HTR-8/SVneo (cell line): ENCODE measurements at regions not wholly inside any gene's neighbourhood (a gene's known extent, or its start where the extent isn't known, plus 50 kb on each side); places are given as distances from the start of the nearest gene placed in this dataset.
A peak's percentile ranks its signal among the peaks of the same experiment; 100 is the strongest.
"Not testable (repeated sequence)": the region's sequence is repeated elsewhere in the genome, so short reads cannot be mapped to it uniquely, and the experiment has no call there.

Source experiments
- DNase-seq: peaks from one replicate; pipeline ENCODE4 v3.0.0; 2011; ENCODE audit warnings: low spot score, mixed read lengths; ENCODE audit not compliant: insufficient read length
- FAIRE-seq: peaks from 2 replicates; lab custom pipeline; 2011; peaks lifted over from hg19 to GRCh38; lab: Jason Lieb, UNC

GRCh38 chr2:48039209-48039990 is 133.1 kb upstream of the FBXO11 start:
- no peak for FAIRE-seq
- DNase-seq: no peak

GRCh38 chr2:48043131-48043700 is 136.9 kb upstream of the FBXO11 start:
- DNase-seq (no peak), FAIRE-seq (no peak)

- DNase-seq (no peak), FAIRE-seq (peak; percentile 55)
Observed at GRCh38 chr2:48043746-48044145, 137.4 kb upstream of the FBXO11 start.

GRCh38 chr2:48045613-48046012 is 139.3 kb upstream of the FBXO11 start:
- DNase-seq (no peak), FAIRE-seq (no peak)

GRCh38 chr2:48048476-48049171 is 142.3 kb upstream of the FBXO11 start:
- DNase-seq: no peak
- no peak for FAIRE-seq

GRCh38 chr2:48049371-48049770 is 143.1 kb upstream of the FBXO11 start:
- DNase-seq (no peak), FAIRE-seq (no peak)

GRCh38 chr2:48050711-48051110 is 144.4 kb upstream of the FBXO11 start:
- FAIRE-seq: no peak

GRCh38 chr2:48059975-48060374 is 153.7 kb upstream of the FBXO11 start:
- no peak for FAIRE-seq

More at GRCh38 chr2:48050711-48051110, 144.4 kb upstream of the FBXO11 start:
- DNase-seq: no peak

GRCh38 chr2:48061656-48062055 is 155.4 kb upstream of the FBXO11 start:
- DNase-seq, FAIRE-seq: not testable (repeated sequence)

More at GRCh38 chr2:48059975-48060374, 153.7 kb upstream of the FBXO11 start:
- DNase-seq: no peak

- FAIRE-seq (no peak), DNase-seq (no peak)
Observed at GRCh38 chr2:48065096-48065495, 158.8 kb upstream of the FBXO11 start.

- DNase-seq (no peak), FAIRE-seq (no peak)
Observed at GRCh38 chr2:48066000-48066399, 159.7 kb upstream of the FBXO11 start.

- DNase-seq: no peak
- no peak for FAIRE-seq
Observed at GRCh38 chr2:48069769-48070168, 163.5 kb upstream of the FBXO11 start.

- no peak for FAIRE-seq
Observed at GRCh38 chr2:48070415-48070814, 164.1 kb upstream of the FBXO11 start.

GRCh38 chr2:48072583-48072982 is 166.3 kb upstream of the FBXO11 start:
- FAIRE-seq (no peak), DNase-seq (no peak)

More at GRCh38 chr2:48070415-48070814, 164.1 kb upstream of the FBXO11 start:
- no peak for DNase-seq

- DNase-seq (no peak), FAIRE-seq (no peak)
Observed at GRCh38 chr2:48075631-48076030, 169.3 kb upstream of the FBXO11 start.

GRCh38 chr2:48080534-48081316 is 174.4 kb upstream of the FBXO11 start:
- DNase-seq (no peak), FAIRE-seq (no peak)

- FAIRE-seq (no peak), DNase-seq (no peak)
Observed at GRCh38 chr2:48081317-48081628, 175.0 kb upstream of the FBXO11 start.

GRCh38 chr2:48085888-48086287 is 179.6 kb upstream of the FBXO11 start:
- FAIRE-seq: no peak

GRCh38 chr2:48088994-48089393 is 182.7 kb upstream of the FBXO11 start:
- no peak for FAIRE-seq
- DNase-seq: no peak

More at GRCh38 chr2:48085888-48086287, 179.6 kb upstream of the FBXO11 start:
- DNase-seq: no peak

GRCh38 chr2:48089644-48090043 is 183.3 kb upstream of the FBXO11 start:
- FAIRE-seq (no peak), DNase-seq (no peak)
